ENCODE measurements at regions not wholly inside any gene's neighbourhood (a gene's known extent, or its start where the extent isn't known, plus 50 kb on each side); places are given as distances from the start of the nearest gene placed in this dataset.

DNA sequence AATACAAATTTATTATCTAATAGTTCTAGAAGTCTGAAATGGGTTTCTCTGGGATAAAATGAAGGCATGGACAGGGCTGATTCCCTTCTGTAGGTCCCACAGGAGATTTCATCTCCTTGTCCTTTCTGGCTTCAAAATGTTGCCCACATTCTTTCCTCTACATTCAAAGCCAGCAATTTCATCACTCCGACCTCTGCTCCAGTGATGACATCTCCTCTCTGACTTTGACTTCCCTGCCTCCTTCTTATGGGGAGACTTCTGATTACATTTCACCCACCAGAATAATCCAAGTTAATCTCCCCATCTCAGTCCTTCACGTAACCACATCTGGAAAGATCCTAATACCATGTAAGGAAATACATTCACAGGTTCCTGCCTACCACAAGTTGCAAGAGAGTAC, 358.0 kb upstream of the C1orf87 start:
- TF ChIP-seq, protein P1, sequence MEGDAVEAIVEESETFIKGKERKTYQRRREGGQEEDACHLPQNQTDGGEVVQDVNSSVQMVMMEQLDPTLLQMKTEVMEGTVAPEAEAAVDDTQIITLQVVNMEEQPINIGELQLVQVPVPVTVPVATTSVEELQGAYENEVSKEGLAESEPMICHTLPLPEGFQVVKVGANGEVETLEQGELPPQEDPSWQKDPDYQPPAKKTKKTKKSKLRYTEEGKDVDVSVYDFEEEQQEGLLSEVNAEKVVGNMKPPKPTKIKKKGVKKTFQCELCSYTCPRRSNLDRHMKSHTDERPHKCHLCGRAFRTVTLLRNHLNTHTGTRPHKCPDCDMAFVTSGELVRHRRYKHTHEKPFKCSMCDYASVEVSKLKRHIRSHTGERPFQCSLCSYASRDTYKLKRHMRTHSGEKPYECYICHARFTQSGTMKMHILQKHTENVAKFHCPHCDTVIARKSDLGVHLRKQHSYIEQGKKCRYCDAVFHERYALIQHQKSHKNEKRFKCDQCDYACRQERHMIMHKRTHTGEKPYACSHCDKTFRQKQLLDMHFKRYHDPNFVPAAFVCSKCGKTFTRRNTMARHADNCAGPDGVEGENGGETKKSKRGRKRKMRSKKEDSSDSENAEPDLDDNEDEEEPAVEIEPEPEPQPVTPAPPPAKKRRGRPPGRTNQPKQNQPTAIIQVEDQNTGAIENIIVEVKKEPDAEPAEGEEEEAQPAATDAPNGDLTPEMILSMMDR (IDR thresholded peaks at IDR 0.05; ENCODE audit: low read depth, low read length) = no peak
- no peak for TF ChIP-seq EZH2phosphoT487 (IDR thresholded peaks at IDR 0.05; ENCODE audit: low read depth)

All from OCI-LY3 (cell line).